ENCODE measurements at regions not wholly inside any gene's neighbourhood (a gene's known extent, or its start where the extent isn't known, plus 50 kb on each side); places are given as distances from the start of the nearest gene placed in this dataset.

- CTCF ChIA-PET: interaction anchor here (0.6 kb wide), 1 partner anchor 54 kb away, joined by 3 read pairs; no protein-coding TSS in a partner anchor
- no peaks in the 10 kb centered on the region for H3K4me1 ChIP-seq (ENCODE audit: control insufficient read depth, insufficient read depth, low read length)
- POLR2A ChIA-PET: no interaction called here
- no peak overlapping the region for H3K4me3 ChIP-seq (ENCODE audit: low read depth, low read length)
- no peak for TF ChIP-seq ZNF76 (tag by site-specific recombination; IDR thresholded peaks at IDR 0.05; ENCODE audit: borderline replicate concordance, low read depth)
- TF ChIP-seq ZNF19 (tag by site-specific recombination; IDR thresholded peaks at IDR 0.05; ENCODE audit: low read depth): no peak
- TF ChIP-seq ZIC2 (tag by site-specific recombination; IDR thresholded peaks at IDR 0.05): no peak
- no peak for TF ChIP-seq ZNF488 (tag by site-specific recombination; IDR thresholded peaks at IDR 0.05)
- no peak for TF ChIP-seq BCL6B (tag by site-specific recombination; IDR thresholded peaks at IDR 0.05)
- no peak for TF ChIP-seq ZNF776 (tag by site-specific recombination; IDR thresholded peaks at IDR 0.05; ENCODE audit: borderline replicate concordance)
- TF ChIP-seq HIC1 (tag by site-specific recombination; IDR thresholded peaks at IDR 0.05): no peak
- TF ChIP-seq ZNF292 (tag by site-specific recombination; IDR thresholded peaks at IDR 0.05; ENCODE audit: borderline replicate concordance, low read depth): no peak
- TF ChIP-seq HOXD13 (CRISPR knock-in tag; IDR thresholded peaks at IDR 0.05; ENCODE audit: borderline replicate concordance): no peak
- H3K36me3 ChIP-seq (ENCODE audit: control insufficient read depth in 2 of 2, insufficient read depth in 1 of 2, low read length in 2 of 2): no peaks in the 10 kb centered on the region
- no peak overlapping the region for H3K27ac ChIP-seq (ENCODE audit: extremely low read depth, low read depth, low read length)
- no peaks in the 10 kb centered on the region for H3K9me3 ChIP-seq (ENCODE audit: control insufficient read depth, insufficient read depth, low read depth, low read length)
Observed at GRCh38 chr7:73973091-73973490, 54.9 kb upstream of the ELN start.

- no peaks in the 10 kb centered on the region for H3K9me3 ChIP-seq (ENCODE audit: control insufficient read depth, insufficient read depth, low read depth, low read length)
- H3K4me3 ChIP-seq (ENCODE audit: low read depth, low read length): no peak overlapping the region
- ChIA-PET CTCF (interaction anchor here (0.7 kb wide), 1 partner anchor 64 kb away, joined by 5 read pairs; no protein-coding TSS in a partner anchor), POLR2A (no interaction called here)
- H3K4me1 ChIP-seq (ENCODE audit: control insufficient read depth, insufficient read depth, low read length): peaks cover 3% of the 10 kb centered on the region; the same call in 1 of the 2 replicates
- no peaks in the 10 kb centered on the region for H3K36me3 ChIP-seq (ENCODE audit: control insufficient read depth in 2 of 2, insufficient read depth in 1 of 2, low read length in 2 of 2)
- TF ChIP-seq ZBTB6 (tag by site-specific recombination; IDR thresholded peaks at IDR 0.05) (no peak), ZNF654 (tag by site-specific recombination; IDR thresholded peaks at IDR 0.05; ENCODE audit: low read depth) (no peak), ZNF155 (tag by site-specific recombination; IDR thresholded peaks at IDR 0.05) (no peak), ZBTB20 (tag by site-specific recombination; IDR thresholded peaks at IDR 0.05) (no peak), ZNF549 (tag by site-specific recombination; IDR thresholded peaks at IDR 0.05) (no peak), HIC1 (tag by site-specific recombination; IDR thresholded peaks at IDR 0.05) (no peak), PRDM4 (tag by site-specific recombination; IDR thresholded peaks at IDR 0.05) (no peak), TRIM28 (IDR thresholded peaks at IDR 0.05; ENCODE audit: borderline replicate concordance, low read length) (no peak), ZNF449 (tag by site-specific recombination; IDR thresholded peaks at IDR 0.05) (no peak)
- H3K27ac ChIP-seq (ENCODE audit: extremely low read depth, low read depth, low read length): no peak overlapping the region
Observed at GRCh38 chr7:73974101-73974947, 53.6 kb upstream of the ELN start.

Measured in HEK293 (cell line).